Activated T-helper 1 cell treated with anti-CD3 and anti-CD28 coated beads, Interleukin-12 subunit alpha, Interleukin-12 subunit beta, Interleukin-2, Interleukin-4 antibody, amounts not matched to agents 30 ng/mL and 10 ng/mL and 1 ng/mL, durations not matched to agents 14 hours and 24 hours and 36 hours (primary cell): ENCODE measurements at regions not wholly inside any gene's neighbourhood (a gene's known extent, or its start where the extent isn't known, plus 50 kb on each side); places are given as distances from the start of the nearest gene placed in this dataset.

Experiments
- DNase-seq: peaks from one replicate; pipeline ENCODE4 v3.0.0; 2021; ENCODE audit warnings: low spot score
- H3K27ac Mint-ChIP-seq: one replicate; pipeline ENCODE4 v1.8.0; 2021; ENCODE audit warnings: mild to moderate bottlenecking, mixed read lengths
- H3K27me3 Mint-ChIP-seq: one replicate; pipeline ENCODE4 v1.8.0; 2022; ENCODE audit warnings: mild to moderate bottlenecking, moderate library complexity, mixed read lengths; ENCODE audit not compliant: insufficient read depth
- H3K36me3 Mint-ChIP-seq: one replicate; pipeline ENCODE4 v1.8.0; 2021; ENCODE audit warnings: low read depth, mixed read lengths
- H3K4me1 Mint-ChIP-seq: one replicate; pipeline ENCODE4 v1.8.0; 2021; ENCODE audit warnings: low read depth, mixed read lengths
- H3K4me3 Mint-ChIP-seq: one replicate; pipeline ENCODE4 v1.8.0; 2021; ENCODE audit warnings: mild to moderate bottlenecking, moderate library complexity, mixed read lengths
- H3K9me3 Mint-ChIP-seq: one replicate; pipeline ENCODE4 v1.8.0; 2021; ENCODE audit warnings: mixed read lengths
- intact Hi-C: fragments of 100-400 bp; cut with micrococcal nuclease; formaldehyde crosslinking; loops from one replicate; pipeline ENCODE4 v1.15.1; 2024

- H3K4me1 Mint-ChIP-seq = no peaks in the 10 kb centered on the region
- H3K27me3 Mint-ChIP-seq = no peaks in the 10 kb centered on the region
- no peak overlapping the region for H3K27ac Mint-ChIP-seq
- H3K4me3 Mint-ChIP-seq = no peak overlapping the region
- peaks cover 11% of the 10 kb centered on the region for H3K9me3 Mint-ChIP-seq
- intact Hi-C loops = no loop called here
- no peaks in the 10 kb centered on the region for H3K36me3 Mint-ChIP-seq
- DNase-seq = no peak
These were observed 188.3 kb downstream of the CAPZA3 start for GRCh38 chr12:18926188-18926587.

- no peaks in the 10 kb centered on the region for H3K4me1 Mint-ChIP-seq
- H3K27me3 Mint-ChIP-seq = no peaks in the 10 kb centered on the region
- H3K9me3 Mint-ChIP-seq = peaks cover 11% of the 10 kb centered on the region
- no peak for DNase-seq
- no peak overlapping the region for H3K27ac Mint-ChIP-seq
- H3K36me3 Mint-ChIP-seq = no peaks in the 10 kb centered on the region
- H3K4me3 Mint-ChIP-seq = no peak overlapping the region
- intact Hi-C loops = no loop called here
These were observed 194.3 kb downstream of the CAPZA3 start for GRCh38 chr12:18932211-18932610.

- Mint-ChIP-seq H3K36me3 (no peaks in the 10 kb centered on the region), H3K4me3 (no peak overlapping the region), H3K27ac (no peak overlapping the region), H3K4me1 (no peaks in the 10 kb centered on the region), H3K27me3 (no peaks in the 10 kb centered on the region), H3K9me3 (peaks cover 11% of the 10 kb centered on the region)
- no peak for DNase-seq
- intact Hi-C loops = no loop called here
These were observed 194.8 kb downstream of the CAPZA3 start for GRCh38 chr12:18932715-18933114.

- Mint-ChIP-seq H3K9me3 (peaks cover 5% of the 10 kb centered on the region), H3K36me3 (no peaks in the 10 kb centered on the region), H3K4me1 (no peaks in the 10 kb centered on the region), H3K4me3 (no peak overlapping the region), H3K27me3 (no peaks in the 10 kb centered on the region), H3K27ac (no peak overlapping the region)
- no peak for DNase-seq
- intact Hi-C loops = no loop called here
These were observed 194.1 kb upstream of the PLEKHA5 start for GRCh38 chr12:18935371-18935965.

- H3K4me1 Mint-ChIP-seq = no peaks in the 10 kb centered on the region
These were observed 190.5 kb upstream of the PLEKHA5 start for GRCh38 chr12:18939051-18939450.

GRCh38 chr12:18942669-18943068 is 186.9 kb upstream of the PLEKHA5 start:
- Mint-ChIP-seq H3K36me3 (no peaks in the 10 kb centered on the region), H3K4me3 (no peak overlapping the region), H3K9me3 (no peaks in the 10 kb centered on the region), H3K27me3 (no peaks in the 10 kb centered on the region), H3K27ac (no peak overlapping the region), H3K4me1 (no peaks in the 10 kb centered on the region)
- intact Hi-C loops = no loop called here
- DNase-seq = no peak

More at GRCh38 chr12:18939051-18939450, 190.5 kb upstream of the PLEKHA5 start:
- H3K9me3 Mint-ChIP-seq = no peaks in the 10 kb centered on the region
- H3K27ac Mint-ChIP-seq = no peak overlapping the region
- H3K36me3 Mint-ChIP-seq = no peaks in the 10 kb centered on the region
- no peaks in the 10 kb centered on the region for H3K27me3 Mint-ChIP-seq
- no peak for DNase-seq
- intact Hi-C loops = no loop called here
- H3K4me3 Mint-ChIP-seq = no peak overlapping the region

- Mint-ChIP-seq H3K27ac (no peak overlapping the region), H3K9me3 (no peaks in the 10 kb centered on the region), H3K4me3 (no peak overlapping the region), H3K27me3 (no peaks in the 10 kb centered on the region), H3K36me3 (no peaks in the 10 kb centered on the region), H3K4me1 (no peaks in the 10 kb centered on the region)
- no peak for DNase-seq
- intact Hi-C loops = no loop called here
These were observed 186.3 kb upstream of the PLEKHA5 start for GRCh38 chr12:18943200-18943599.

GRCh38 chr12:18946106-18946505 is 183.4 kb upstream of the PLEKHA5 start:
- no peaks in the 10 kb centered on the region for H3K27me3 Mint-ChIP-seq
- no peak overlapping the region for H3K27ac Mint-ChIP-seq
- H3K36me3 Mint-ChIP-seq = no peaks in the 10 kb centered on the region
- no peak for DNase-seq
- intact Hi-C loops = no loop called here
- H3K9me3 Mint-ChIP-seq = no peaks in the 10 kb centered on the region
- no peak overlapping the region for H3K4me3 Mint-ChIP-seq
- H3K4me1 Mint-ChIP-seq = no peaks in the 10 kb centered on the region

GRCh38 chr12:18951218-18951617 is 178.3 kb upstream of the PLEKHA5 start:
- Mint-ChIP-seq H3K27ac (no peak overlapping the region), H3K4me1 (no peaks in the 10 kb centered on the region), H3K36me3 (no peaks in the 10 kb centered on the region), H3K27me3 (no peaks in the 10 kb centered on the region), H3K9me3 (no peaks in the 10 kb centered on the region), H3K4me3 (no peak overlapping the region)
- DNase-seq = no peak
- intact Hi-C loops = no loop called here

- intact Hi-C loops = no loop called here
- no peaks in the 10 kb centered on the region for H3K4me1 Mint-ChIP-seq
- no peak for DNase-seq
These were observed 176.0 kb upstream of the PLEKHA5 start for GRCh38 chr12:18953505-18953904.

GRCh38 chr12:18955594-18955993 is 173.9 kb upstream of the PLEKHA5 start:
- Mint-ChIP-seq H3K27me3 (peaks cover 2% of the 10 kb centered on the region), H3K36me3 (no peaks in the 10 kb centered on the region), H3K9me3 (no peaks in the 10 kb centered on the region), H3K27ac (no peak overlapping the region), H3K4me3 (no peak overlapping the region), H3K4me1 (no peaks in the 10 kb centered on the region)
- intact Hi-C loops = no loop called here
- DNase-seq = no peak

More at GRCh38 chr12:18953505-18953904, 176.0 kb upstream of the PLEKHA5 start:
- Mint-ChIP-seq H3K27me3 (no peaks in the 10 kb centered on the region), H3K27ac (no peak overlapping the region), H3K9me3 (no peaks in the 10 kb centered on the region), H3K4me3 (no peak overlapping the region), H3K36me3 (no peaks in the 10 kb centered on the region)

GRCh38 chr12:18965203-18965602 is 164.3 kb upstream of the PLEKHA5 start:
- H3K4me1 Mint-ChIP-seq = no peaks in the 10 kb centered on the region
- no peak for DNase-seq
- H3K9me3 Mint-ChIP-seq = no peaks in the 10 kb centered on the region
- H3K36me3 Mint-ChIP-seq = no peaks in the 10 kb centered on the region
- intact Hi-C loops = no loop called here
- peaks cover 2% of the 10 kb centered on the region for H3K27me3 Mint-ChIP-seq
- H3K27ac Mint-ChIP-seq = no peak overlapping the region
- H3K4me3 Mint-ChIP-seq = no peak overlapping the region

GRCh38 chr12:18966954-18967353 is 162.6 kb upstream of the PLEKHA5 start:
- H3K4me3 Mint-ChIP-seq = no peak overlapping the region
- DNase-seq = no peak
- H3K4me1 Mint-ChIP-seq = no peaks in the 10 kb centered on the region
- no peaks in the 10 kb centered on the region for H3K9me3 Mint-ChIP-seq
- H3K36me3 Mint-ChIP-seq = no peaks in the 10 kb centered on the region
- intact Hi-C loops = no loop called here
- H3K27ac Mint-ChIP-seq = no peak overlapping the region
- no peaks in the 10 kb centered on the region for H3K27me3 Mint-ChIP-seq

GRCh38 chr12:18967814-18968213 is 161.7 kb upstream of the PLEKHA5 start:
- no peaks in the 10 kb centered on the region for H3K9me3 Mint-ChIP-seq
- intact Hi-C loops = no loop called here

More at GRCh38 chr12:18967814-18968213, 161.7 kb upstream of the PLEKHA5 start:
- DNase-seq = no peak
- no peaks in the 10 kb centered on the region for H3K4me1 Mint-ChIP-seq
- no peaks in the 10 kb centered on the region for H3K36me3 Mint-ChIP-seq
- no peak overlapping the region for H3K27ac Mint-ChIP-seq
- H3K4me3 Mint-ChIP-seq = no peak overlapping the region
- H3K27me3 Mint-ChIP-seq = no peaks in the 10 kb centered on the region
